Suprapubic skin (tissue), 4 donors: ENCODE measurements at regions not wholly inside any gene's neighbourhood (a gene's known extent, or its start where the extent isn't known, plus 50 kb on each side); places are given as distances from the start of the nearest gene placed in this dataset.
"Not testable (repeated sequence)": the region's sequence is repeated elsewhere in the genome, so short reads cannot be mapped to it uniquely, and the experiment has no call there.

Experiments used
- POLR2A ChIP-seq, 2 donors: fragments of 450-650 bp; IDR thresholded peaks; one replicate each; pipeline ENCODE4 v1.6.1; 2017; ENCODE audit warnings: antibody characterized with exemption in 2 of 2, mild to moderate bottlenecking in 2 of 2, moderate library complexity in 2 of 2
- POLR2AphosphoS5 ChIP-seq, 3 donors: sonication (generic); formaldehyde crosslinking; IDR thresholded peaks; one replicate each; pipeline ENCODE4 v1.6.1; 2017; ENCODE audit warnings: antibody characterized with exemption in 3 of 3
- TF ChIP-seq, protein P1 (sequence below), 2 donors: fragments of 200-600 bp in 1 of 2; fragments of 450-650 bp in 1 of 2; sonication (generic) in 1 of 2; IDR thresholded peaks; one replicate each; pipeline ENCODE4 v1.5.1; 2016 to 2019; ENCODE audit warnings: antibody characterized with exemption in 2 of 2, mild to moderate bottlenecking in 1 of 2, moderate library complexity in 1 of 2

DNA sequence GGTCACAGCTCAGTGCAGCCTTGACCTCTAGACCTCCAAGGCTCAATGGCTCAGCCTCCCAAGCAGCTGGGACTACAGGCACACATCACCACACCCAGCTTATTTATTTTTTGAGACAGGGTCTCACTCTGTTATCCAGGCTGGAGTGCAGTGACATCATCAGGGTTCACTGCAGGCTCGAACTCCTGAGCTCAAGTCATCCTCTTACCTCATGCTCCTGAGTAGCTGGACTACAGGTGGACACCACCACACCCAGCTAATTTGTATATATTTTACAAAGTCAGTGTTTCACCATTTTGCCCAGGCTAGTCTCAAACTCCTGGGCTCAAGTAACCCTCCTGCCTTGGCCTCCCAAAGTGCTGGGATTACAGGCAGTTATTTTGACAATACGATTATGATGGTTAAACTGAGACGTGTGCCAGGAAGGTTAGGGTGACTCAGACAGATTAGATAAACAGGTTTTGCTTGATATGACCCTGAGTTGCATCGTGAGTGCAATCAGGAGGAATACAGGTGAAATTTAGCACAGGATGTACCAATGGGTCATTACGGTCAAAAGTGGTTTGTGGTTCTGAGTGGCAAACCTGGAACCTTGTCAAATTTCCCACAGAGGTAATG lies 116.9 kb downstream of the PPIAL4G start:
- TF ChIP-seq, protein P1, sequence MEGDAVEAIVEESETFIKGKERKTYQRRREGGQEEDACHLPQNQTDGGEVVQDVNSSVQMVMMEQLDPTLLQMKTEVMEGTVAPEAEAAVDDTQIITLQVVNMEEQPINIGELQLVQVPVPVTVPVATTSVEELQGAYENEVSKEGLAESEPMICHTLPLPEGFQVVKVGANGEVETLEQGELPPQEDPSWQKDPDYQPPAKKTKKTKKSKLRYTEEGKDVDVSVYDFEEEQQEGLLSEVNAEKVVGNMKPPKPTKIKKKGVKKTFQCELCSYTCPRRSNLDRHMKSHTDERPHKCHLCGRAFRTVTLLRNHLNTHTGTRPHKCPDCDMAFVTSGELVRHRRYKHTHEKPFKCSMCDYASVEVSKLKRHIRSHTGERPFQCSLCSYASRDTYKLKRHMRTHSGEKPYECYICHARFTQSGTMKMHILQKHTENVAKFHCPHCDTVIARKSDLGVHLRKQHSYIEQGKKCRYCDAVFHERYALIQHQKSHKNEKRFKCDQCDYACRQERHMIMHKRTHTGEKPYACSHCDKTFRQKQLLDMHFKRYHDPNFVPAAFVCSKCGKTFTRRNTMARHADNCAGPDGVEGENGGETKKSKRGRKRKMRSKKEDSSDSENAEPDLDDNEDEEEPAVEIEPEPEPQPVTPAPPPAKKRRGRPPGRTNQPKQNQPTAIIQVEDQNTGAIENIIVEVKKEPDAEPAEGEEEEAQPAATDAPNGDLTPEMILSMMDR (IDR thresholded peaks at IDR 0.05): not testable (repeated sequence)
- TF ChIP-seq POLR2A, POLR2AphosphoS5 (IDR thresholded peaks at IDR 0.05): not testable (repeated sequence)
